SK-N-SH (cell line): ENCODE measurements at regions not wholly inside any gene's neighbourhood (a gene's known extent, or its start where the extent isn't known, plus 50 kb on each side); places are given as distances from the start of the nearest gene placed in this dataset.

ENCODE experiments used
- CHD2 ChIP-seq: fragments of 150-350 bp; IDR thresholded peaks from 2 replicates; pipeline ENCODE4 v1.6.1; 2018; ENCODE audit warnings: low read length; ENCODE audit not compliant: partially characterized antibody
- EZH2phosphoT487 ChIP-seq: fragments of 200-600 bp; sonication (generic); IDR thresholded peaks from 2 replicates; pipeline ENCODE4 v1.6.1; 2017; ENCODE audit warnings: low read depth, mixed run types, mild to moderate bottlenecking, antibody characterized with exemption, moderate library complexity, borderline replicate concordance
- FOSL2 ChIP-seq: IDR thresholded peaks from 2 replicates; pipeline ENCODE4 v1.4.0; 2012; ENCODE audit warnings: low read depth, mild to moderate bottlenecking, moderate library complexity, borderline replicate concordance
- MXI1 ChIP-seq: IDR thresholded peaks from 2 replicates; pipeline ENCODE4 v1.6.1; 2012; ENCODE audit warnings: mild to moderate bottlenecking, low read depth, low read length, improper control_type of control experiment
- TF ChIP-seq, protein P1 (sequence below): IDR thresholded peaks from 2 replicates; pipeline ENCODE4 v1.6.1; 2012; ENCODE audit warnings: mild to moderate bottlenecking, low read depth, low read length, moderate library complexity
- TF ChIP-seq, protein P2 (sequence below): IDR thresholded peaks from 2 replicates; pipeline ENCODE4 v1.4.0; 2012; ENCODE audit warnings: low read depth, borderline replicate concordance

DNA sequence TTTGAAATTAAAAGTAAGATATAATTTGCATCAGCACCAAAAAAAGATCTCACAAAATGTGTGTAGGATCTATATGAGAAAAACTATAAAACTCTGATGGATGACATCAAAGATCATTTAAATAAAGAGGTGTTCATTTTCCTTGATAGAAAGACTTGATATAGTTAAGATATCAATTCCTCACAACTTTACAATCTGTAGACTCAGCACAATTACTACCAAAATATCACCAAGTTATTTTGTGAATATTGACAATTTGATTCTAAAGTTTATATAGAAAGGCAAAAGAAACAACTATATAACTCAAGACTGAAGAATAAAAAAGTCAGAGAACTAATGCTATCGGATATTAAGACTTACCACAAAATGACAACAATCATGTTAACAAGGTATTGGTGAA lies 638.9 kb downstream of the HS3ST4 start:
- no peak for TF ChIP-seq MXI1
- TF ChIP-seq, protein P1, sequence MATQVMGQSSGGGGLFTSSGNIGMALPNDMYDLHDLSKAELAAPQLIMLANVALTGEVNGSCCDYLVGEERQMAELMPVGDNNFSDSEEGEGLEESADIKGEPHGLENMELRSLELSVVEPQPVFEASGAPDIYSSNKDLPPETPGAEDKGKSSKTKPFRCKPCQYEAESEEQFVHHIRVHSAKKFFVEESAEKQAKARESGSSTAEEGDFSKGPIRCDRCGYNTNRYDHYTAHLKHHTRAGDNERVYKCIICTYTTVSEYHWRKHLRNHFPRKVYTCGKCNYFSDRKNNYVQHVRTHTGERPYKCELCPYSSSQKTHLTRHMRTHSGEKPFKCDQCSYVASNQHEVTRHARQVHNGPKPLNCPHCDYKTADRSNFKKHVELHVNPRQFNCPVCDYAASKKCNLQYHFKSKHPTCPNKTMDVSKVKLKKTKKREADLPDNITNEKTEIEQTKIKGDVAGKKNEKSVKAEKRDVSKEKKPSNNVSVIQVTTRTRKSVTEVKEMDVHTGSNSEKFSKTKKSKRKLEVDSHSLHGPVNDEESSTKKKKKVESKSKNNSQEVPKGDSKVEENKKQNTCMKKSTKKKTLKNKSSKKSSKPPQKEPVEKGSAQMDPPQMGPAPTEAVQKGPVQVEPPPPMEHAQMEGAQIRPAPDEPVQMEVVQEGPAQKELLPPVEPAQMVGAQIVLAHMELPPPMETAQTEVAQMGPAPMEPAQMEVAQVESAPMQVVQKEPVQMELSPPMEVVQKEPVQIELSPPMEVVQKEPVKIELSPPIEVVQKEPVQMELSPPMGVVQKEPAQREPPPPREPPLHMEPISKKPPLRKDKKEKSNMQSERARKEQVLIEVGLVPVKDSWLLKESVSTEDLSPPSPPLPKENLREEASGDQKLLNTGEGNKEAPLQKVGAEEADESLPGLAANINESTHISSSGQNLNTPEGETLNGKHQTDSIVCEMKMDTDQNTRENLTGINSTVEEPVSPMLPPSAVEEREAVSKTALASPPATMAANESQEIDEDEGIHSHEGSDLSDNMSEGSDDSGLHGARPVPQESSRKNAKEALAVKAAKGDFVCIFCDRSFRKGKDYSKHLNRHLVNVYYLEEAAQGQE, result no peak
- no peak for TF ChIP-seq EZH2phosphoT487
- no peak for TF ChIP-seq CHD2
- TF ChIP-seq, protein P2, sequence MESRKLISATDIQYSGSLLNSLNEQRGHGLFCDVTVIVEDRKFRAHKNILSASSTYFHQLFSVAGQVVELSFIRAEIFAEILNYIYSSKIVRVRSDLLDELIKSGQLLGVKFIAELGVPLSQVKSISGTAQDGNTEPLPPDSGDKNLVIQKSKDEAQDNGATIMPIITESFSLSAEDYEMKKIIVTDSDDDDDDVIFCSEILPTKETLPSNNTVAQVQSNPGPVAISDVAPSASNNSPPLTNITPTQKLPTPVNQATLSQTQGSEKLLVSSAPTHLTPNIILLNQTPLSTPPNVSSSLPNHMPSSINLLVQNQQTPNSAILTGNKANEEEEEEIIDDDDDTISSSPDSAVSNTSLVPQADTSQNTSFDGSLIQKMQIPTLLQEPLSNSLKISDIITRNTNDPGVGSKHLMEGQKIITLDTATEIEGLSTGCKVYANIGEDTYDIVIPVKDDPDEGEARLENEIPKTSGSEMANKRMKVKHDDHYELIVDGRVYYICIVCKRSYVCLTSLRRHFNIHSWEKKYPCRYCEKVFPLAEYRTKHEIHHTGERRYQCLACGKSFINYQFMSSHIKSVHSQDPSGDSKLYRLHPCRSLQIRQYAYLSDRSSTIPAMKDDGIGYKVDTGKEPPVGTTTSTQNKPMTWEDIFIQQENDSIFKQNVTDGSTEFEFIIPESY, result no peak
- TF ChIP-seq FOSL2, result no peak
